Fibroblast of pulmonary artery (primary cell): ENCODE measurements at regions not wholly inside any gene's neighbourhood (a gene's known extent, or its start where the extent isn't known, plus 50 kb on each side); places are given as distances from the start of the nearest gene placed in this dataset.

Source experiments
- DNase-seq: peaks from one replicate; pipeline ENCODE4 v3.0.0-alpha.2; 2010; ENCODE audit warnings: low read depth
- H3K4me3 ChIP-seq: replicated peaks from 2 replicates; pipeline ENCODE4 v1.5.1; 2011; ENCODE audit warnings: low read depth, mild to moderate bottlenecking, control low read depth, low read length, moderate library complexity
- CTCF ChIP-seq: IDR thresholded peaks from 2 replicates; pipeline ENCODE4 v1.5.1; 2011; ENCODE audit warnings: mild to moderate bottlenecking, control low read depth, low read length, inconsistent platforms; ENCODE audit errors: missing control alignments

GRCh38 chr3:116974702-116975101 is 265.1 kb downstream of the TUSC7 start:
- no peak overlapping the region for H3K4me3 ChIP-seq
- TF ChIP-seq CTCF = no peak
- no peak for DNase-seq

GRCh38 chr3:116977441-116977840 is 267.9 kb downstream of the TUSC7 start:
- no peak for TF ChIP-seq CTCF
- no peak overlapping the region for H3K4me3 ChIP-seq
- DNase-seq = no peak

- DNase-seq = no peak
- no peak for TF ChIP-seq CTCF
- no peak overlapping the region for H3K4me3 ChIP-seq
Measured at GRCh38 chr3:116980099-116980498, 270.5 kb downstream of the TUSC7 start.

- DNase-seq = no peak
- TF ChIP-seq CTCF = no peak
- H3K4me3 ChIP-seq = no peak overlapping the region
Measured at GRCh38 chr3:116981089-116981488, 271.5 kb downstream of the TUSC7 start.

GRCh38 chr3:116984301-116984700 is 274.7 kb downstream of the TUSC7 start:
- no peak for DNase-seq
- TF ChIP-seq CTCF = no peak
- H3K4me3 ChIP-seq = no peak overlapping the region

- no peak overlapping the region for H3K4me3 ChIP-seq
- no peak for TF ChIP-seq CTCF
- DNase-seq = no peak
Measured at GRCh38 chr3:116994351-116994879, 284.8 kb downstream of the TUSC7 start.

- DNase-seq = no peak
- no peak overlapping the region for H3K4me3 ChIP-seq
- no peak for TF ChIP-seq CTCF
Measured at GRCh38 chr3:117003501-117003900, 293.9 kb downstream of the TUSC7 start.
